Astrocyte (in vitro differentiated cells and primary cell): ENCODE measurements at regions not wholly inside any gene's neighbourhood (a gene's known extent, or its start where the extent isn't known, plus 50 kb on each side); places are given as distances from the start of the nearest gene placed in this dataset.

Source experiments
- DNase-seq: peaks from one replicate; pipeline ENCODE4 v3.0.0-alpha.2; 2010; ENCODE audit warnings: low read depth
- FAIRE-seq: peaks from 2 replicates; lab custom pipeline; 2011; peaks lifted over from hg19 to GRCh38; lab: Jason Lieb, UNC
- H2AFZ ChIP-seq: 2 replicates; pipeline ENCODE4 v1.6.0; 2012; ENCODE audit warnings: low read depth, low read length, inconsistent platforms
- H3K27ac ChIP-seq: 2 replicates; pipeline ENCODE4 v1.5.1; 2011; ENCODE audit warnings: low read depth, low read length, inconsistent platforms
- H3K27me3 ChIP-seq: 2 replicates; pipeline ENCODE4 v1.6.0; 2011; ENCODE audit warnings: low read length, inconsistent platforms; ENCODE audit not compliant: insufficient read depth
- H3K36me3 ChIP-seq: 2 replicates; pipeline ENCODE4 v1.5.1; 2011; ENCODE audit warnings: low read length, inconsistent platforms; ENCODE audit not compliant: insufficient read depth
- H3K4me1 ChIP-seq: 2 replicates; pipeline ENCODE4 v1.5.1; 2011; ENCODE audit warnings: low read length, inconsistent platforms; ENCODE audit not compliant: insufficient read depth
- H3K4me2 ChIP-seq: 2 replicates; pipeline ENCODE4 v1.6.0; 2012; ENCODE audit warnings: low read length, inconsistent platforms
- H3K4me3 ChIP-seq: 2 replicates; pipeline ENCODE4 v1.5.1; 2011; ENCODE audit warnings: low read depth, mild to moderate bottlenecking, low read length, inconsistent platforms; ENCODE audit not compliant: insufficient read depth
- H3K79me2 ChIP-seq: 2 replicates; pipeline ENCODE4 v1.6.0; 2012; ENCODE audit warnings: mild to moderate bottlenecking, low read length, inconsistent platforms; ENCODE audit not compliant: insufficient read depth
- H3K9ac ChIP-seq: 2 replicates; pipeline ENCODE4 v1.6.0; 2012; ENCODE audit warnings: mild to moderate bottlenecking, low read length, inconsistent platforms
- H3K9me3 ChIP-seq: 2 replicates; pipeline ENCODE4 v1.5.1; 2012; ENCODE audit warnings: low read depth, mild to moderate bottlenecking, low read length, inconsistent platforms; ENCODE audit not compliant: insufficient read depth
- H4K20me1 ChIP-seq: 2 replicates; pipeline ENCODE4 v1.6.0; 2012; ENCODE audit warnings: low read length, inconsistent platforms; ENCODE audit not compliant: insufficient read depth
- H3K27ac Mint-ChIP-seq: one replicate; pipeline ENCODE4 v1.8.0; 2021; ENCODE audit warnings: mild to moderate bottlenecking, mixed read lengths; ENCODE audit not compliant: unreplicated experiment
- H3K27me3 Mint-ChIP-seq: one replicate; pipeline ENCODE4 v1.8.0; 2021; ENCODE audit warnings: low read depth, mixed read lengths; ENCODE audit not compliant: unreplicated experiment
- H3K36me3 Mint-ChIP-seq: one replicate; pipeline ENCODE4 v1.8.0; 2021; ENCODE audit warnings: low read depth, mixed read lengths; ENCODE audit not compliant: unreplicated experiment
- H3K4me1 Mint-ChIP-seq: one replicate; pipeline ENCODE4 v1.8.0; 2021; ENCODE audit warnings: low read depth, mixed read lengths; ENCODE audit not compliant: unreplicated experiment
- H3K4me3 Mint-ChIP-seq: one replicate; pipeline ENCODE4 v1.8.0; 2021; ENCODE audit warnings: mild to moderate bottlenecking, moderate library complexity, mixed read lengths; ENCODE audit not compliant: unreplicated experiment
- H3K9me3 Mint-ChIP-seq: one replicate; pipeline ENCODE4 v1.8.0; 2021; ENCODE audit warnings: mild to moderate bottlenecking, mixed read lengths; ENCODE audit not compliant: unreplicated experiment
- EZH2 ChIP-seq: IDR thresholded peaks from 2 replicates; pipeline ENCODE4 v1.6.1; 2012; ENCODE audit warnings: mild to moderate bottlenecking, low read length, inconsistent platforms; ENCODE audit not compliant: insufficient read depth
- TF ChIP-seq, protein P1 (sequence below): IDR thresholded peaks from 2 replicates; pipeline ENCODE4 v1.5.1; 2011; ENCODE audit warnings: low read depth, mild to moderate bottlenecking, inconsistent platforms, low read length, moderate library complexity; ENCODE audit not compliant: insufficient read depth

DNA sequence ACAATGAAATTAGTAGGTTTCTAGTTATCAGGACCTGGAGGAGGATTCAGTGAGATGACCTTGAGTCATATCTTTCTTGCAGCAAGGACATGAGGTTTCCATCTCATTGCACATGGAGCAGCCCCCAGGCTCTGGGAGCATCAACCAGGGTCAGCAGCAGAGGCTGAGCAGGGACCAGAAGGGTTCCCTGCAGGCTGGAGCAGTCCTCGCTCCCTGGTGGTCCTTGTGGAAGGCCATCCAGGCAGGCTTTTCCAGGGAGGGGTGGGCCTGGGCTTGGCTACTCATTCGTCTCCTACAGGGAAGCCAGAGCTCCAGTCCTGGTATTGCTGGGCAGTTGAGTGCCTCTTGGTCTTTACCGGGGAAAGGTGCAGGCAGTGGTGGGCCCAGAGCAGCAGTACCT, 587.5 kb downstream of the GLRX3 start:
- H3K4me1 ChIP-seq = no peaks in the 10 kb centered on the region
- H3K9me3 ChIP-seq = peaks cover 4% of the 10 kb centered on the region
- Mint-ChIP-seq H3K27ac (no peak overlapping the region), H3K9me3 (peaks cover 10% of the 10 kb centered on the region), H3K4me3 (no peak overlapping the region), H3K4me1 (no peaks in the 10 kb centered on the region), H3K36me3 (no peaks in the 10 kb centered on the region), H3K27me3 (peaks cover 3% of the 10 kb centered on the region)
- no peak overlapping the region for H3K9ac ChIP-seq
- no peaks in the 10 kb centered on the region for H3K27me3 ChIP-seq
- H3K4me2 ChIP-seq = no peak overlapping the region
- H3K79me2 ChIP-seq = no peaks in the 10 kb centered on the region
- no peak overlapping the region for H3K4me3 ChIP-seq
- FAIRE-seq (no peak), DNase-seq (no peak)
- no peak overlapping the region for H2AFZ ChIP-seq
- TF ChIP-seq, protein P1, sequence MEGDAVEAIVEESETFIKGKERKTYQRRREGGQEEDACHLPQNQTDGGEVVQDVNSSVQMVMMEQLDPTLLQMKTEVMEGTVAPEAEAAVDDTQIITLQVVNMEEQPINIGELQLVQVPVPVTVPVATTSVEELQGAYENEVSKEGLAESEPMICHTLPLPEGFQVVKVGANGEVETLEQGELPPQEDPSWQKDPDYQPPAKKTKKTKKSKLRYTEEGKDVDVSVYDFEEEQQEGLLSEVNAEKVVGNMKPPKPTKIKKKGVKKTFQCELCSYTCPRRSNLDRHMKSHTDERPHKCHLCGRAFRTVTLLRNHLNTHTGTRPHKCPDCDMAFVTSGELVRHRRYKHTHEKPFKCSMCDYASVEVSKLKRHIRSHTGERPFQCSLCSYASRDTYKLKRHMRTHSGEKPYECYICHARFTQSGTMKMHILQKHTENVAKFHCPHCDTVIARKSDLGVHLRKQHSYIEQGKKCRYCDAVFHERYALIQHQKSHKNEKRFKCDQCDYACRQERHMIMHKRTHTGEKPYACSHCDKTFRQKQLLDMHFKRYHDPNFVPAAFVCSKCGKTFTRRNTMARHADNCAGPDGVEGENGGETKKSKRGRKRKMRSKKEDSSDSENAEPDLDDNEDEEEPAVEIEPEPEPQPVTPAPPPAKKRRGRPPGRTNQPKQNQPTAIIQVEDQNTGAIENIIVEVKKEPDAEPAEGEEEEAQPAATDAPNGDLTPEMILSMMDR = no peak
- TF ChIP-seq EZH2 = no peak
- H3K36me3 ChIP-seq = no peaks in the 10 kb centered on the region
- no peak overlapping the region for H3K27ac ChIP-seq
- H4K20me1 ChIP-seq = no peaks in the 10 kb centered on the region

DNA sequence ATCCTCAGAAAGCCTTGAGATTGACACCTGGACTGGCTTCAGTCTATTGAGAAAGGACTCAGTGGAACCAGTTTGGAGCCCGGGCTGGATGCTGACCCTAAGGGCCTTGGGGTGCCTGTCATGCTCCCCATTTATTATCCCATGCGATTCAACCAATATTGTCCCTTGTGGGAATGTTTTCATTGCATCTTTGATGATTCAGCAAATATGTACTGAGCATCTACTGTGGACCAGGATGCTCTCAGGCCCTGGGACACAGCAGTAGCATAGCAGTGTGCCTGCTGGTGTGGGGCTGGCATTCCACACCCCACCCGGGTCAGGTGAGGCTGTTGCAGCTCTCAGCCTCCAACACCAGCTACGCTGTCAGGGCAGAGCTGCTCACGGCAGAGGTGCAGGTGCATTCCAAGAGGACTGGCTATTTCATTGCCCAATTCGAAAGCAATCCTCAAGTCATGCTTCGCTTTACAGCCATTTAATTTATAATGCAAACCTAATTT, 586.0 kb downstream of the TCERG1L start:
- Mint-ChIP-seq H3K9me3 (peaks cover 16% of the 10 kb centered on the region), H3K27me3 (peaks cover 3% of the 10 kb centered on the region), H3K4me1 (no peaks in the 10 kb centered on the region), H3K27ac (no peak overlapping the region), H3K4me3 (no peak overlapping the region), H3K36me3 (no peaks in the 10 kb centered on the region)
- no peaks in the 10 kb centered on the region for H3K27me3 ChIP-seq
- FAIRE-seq (no peak), DNase-seq (no peak)
- H2AFZ ChIP-seq = no peak overlapping the region
- no peak overlapping the region for H3K9ac ChIP-seq
- no peak overlapping the region for H3K4me2 ChIP-seq
- H3K4me3 ChIP-seq = no peak overlapping the region
- no peaks in the 10 kb centered on the region for H3K36me3 ChIP-seq
- H4K20me1 ChIP-seq = no peaks in the 10 kb centered on the region
- no peaks in the 10 kb centered on the region for H3K9me3 ChIP-seq
- H3K4me1 ChIP-seq = no peaks in the 10 kb centered on the region
- no peaks in the 10 kb centered on the region for H3K79me2 ChIP-seq
- no peak overlapping the region for H3K27ac ChIP-seq
- TF ChIP-seq, protein P1 = no peak
- TF ChIP-seq EZH2 = no peak

DNA sequence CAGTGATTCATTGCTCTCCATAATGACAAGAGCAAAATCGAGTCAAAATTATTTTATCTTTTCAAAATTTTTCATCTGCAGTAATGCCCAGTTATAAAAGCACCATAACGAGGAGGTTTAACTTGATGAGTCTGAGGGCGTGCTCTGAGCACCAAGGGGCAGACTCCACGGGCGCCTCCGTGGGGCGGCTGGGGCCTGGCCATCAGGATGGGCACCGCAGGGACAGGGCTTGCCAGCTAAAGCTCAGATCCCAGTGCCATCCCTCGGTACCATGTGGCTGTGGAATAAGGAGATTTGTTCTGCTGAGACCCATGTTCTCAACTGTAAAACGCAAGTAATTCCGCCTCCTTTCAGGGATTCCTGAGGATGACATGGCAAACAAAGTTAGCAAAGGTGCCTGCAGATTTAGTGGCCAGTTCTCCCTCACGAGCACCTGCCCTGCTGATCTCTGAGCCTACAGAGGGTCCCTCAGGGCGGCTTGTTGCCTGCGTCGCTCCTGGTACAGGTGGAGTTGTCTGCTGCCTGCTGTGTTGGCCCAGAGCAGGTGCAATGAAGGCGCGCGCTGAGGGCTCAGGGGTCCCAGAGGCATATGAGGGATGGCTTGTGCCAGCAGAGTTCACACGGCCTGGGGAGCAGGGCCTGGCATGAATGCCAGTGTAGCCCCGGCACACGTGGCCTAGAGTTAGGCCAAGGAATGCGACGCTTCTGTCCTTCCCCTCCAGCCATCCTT, 584.4 kb downstream of the TCERG1L start:
- H3K27me3 Mint-ChIP-seq = peaks cover 3% of the 10 kb centered on the region
- H3K4me3 ChIP-seq = no peak overlapping the region
- H3K79me2 ChIP-seq = no peaks in the 10 kb centered on the region
- no peak overlapping the region for H3K4me3 Mint-ChIP-seq
- no peak overlapping the region for H3K27ac Mint-ChIP-seq
- no peaks in the 10 kb centered on the region for H4K20me1 ChIP-seq
- H3K36me3 Mint-ChIP-seq = no peaks in the 10 kb centered on the region
- H3K4me1 Mint-ChIP-seq = no peaks in the 10 kb centered on the region
- DNase-seq = no peak
- H3K27ac ChIP-seq = no peak overlapping the region
- H3K4me1 ChIP-seq = no peaks in the 10 kb centered on the region
- H3K36me3 ChIP-seq = no peaks in the 10 kb centered on the region
- H3K27me3 ChIP-seq = no peaks in the 10 kb centered on the region
- H3K4me2 ChIP-seq = no peak overlapping the region
- TF ChIP-seq EZH2 = no peak
- TF ChIP-seq, protein P1 = no peak
- no peaks in the 10 kb centered on the region for H3K9me3 ChIP-seq
- peaks cover 11% of the 10 kb centered on the region for H3K9me3 Mint-ChIP-seq
- no peak overlapping the region for H2AFZ ChIP-seq
- H3K9ac ChIP-seq = no peak overlapping the region
- no peak for FAIRE-seq
